ENCODE measurements at regions not wholly inside any gene's neighbourhood (a gene's known extent, or its start where the extent isn't known, plus 50 kb on each side); places are given as distances from the start of the nearest gene placed in this dataset.

GRCh38 chr6:50658561-50658960 lies 54.8 kb upstream of the TFAP2D start:
- DNase-seq = no peak
- Histone ChIP-seq H3K27ac (ENCODE audit: low read depth in 1 of 2, low read length in 2 of 2) (no peak overlapping the region), H3K36me3 (ENCODE audit: control insufficient read depth in 1 of 2, insufficient read depth in 2 of 2, low read length in 1 of 2) (no peaks in the 10 kb centered on the region), H3K27me3 (ENCODE audit: control insufficient read depth in 1 of 2, insufficient read depth in 2 of 2, low read length in 1 of 2) (no peaks in the 10 kb centered on the region), H3K9me3 (ENCODE audit: control insufficient read depth, low read length) (no peaks in the 10 kb centered on the region), H3K4me1 (ENCODE audit: control insufficient read depth in 1 of 2, insufficient read depth in 2 of 2, low read length in 2 of 2) (no peaks in the 10 kb centered on the region), H3K4me3 (ENCODE audit: low read length in 2 of 2) (no peak overlapping the region)
- WGBS, 2 donors = 51 to 59% methylated on average over 2 of the region's 2 CpGs
- ATAC-seq (ENCODE audit: low FRiP score) = no peak
- intact Hi-C loops (cut with DNase I) = no loop called here

- ATAC-seq (ENCODE audit: low FRiP score) = no peak
- no peaks in the 10 kb centered on the region for H3K9me3 ChIP-seq (ENCODE audit: control insufficient read depth, low read length)
Observed at GRCh38 chr6:50661636-50662035, 51.7 kb upstream of the TFAP2D start.

More at GRCh38 chr6:50661636-50662035, 51.7 kb upstream of the TFAP2D start:
- DNase-seq = no peak
- WGBS, 2 donors = 66 to 83% methylated on average over 1 of the region's 1 CpG
- no peak overlapping the region for H3K4me3 ChIP-seq (ENCODE audit: low read length in 2 of 2)
- H3K36me3 ChIP-seq (ENCODE audit: control insufficient read depth in 1 of 2, insufficient read depth in 2 of 2, low read length in 1 of 2) = no peaks in the 10 kb centered on the region
- no peaks in the 10 kb centered on the region for H3K27me3 ChIP-seq (ENCODE audit: control insufficient read depth in 1 of 2, insufficient read depth in 2 of 2, low read length in 1 of 2)
- intact Hi-C loops (cut with DNase I) = no loop called here
- H3K27ac ChIP-seq (ENCODE audit: low read depth in 1 of 2, low read length in 2 of 2) = no peak overlapping the region
- no peaks in the 10 kb centered on the region for H3K4me1 ChIP-seq (ENCODE audit: control insufficient read depth in 1 of 2, insufficient read depth in 2 of 2, low read length in 2 of 2)
